ENCODE measurements at regions not wholly inside any gene's neighbourhood (a gene's known extent, or its start where the extent isn't known, plus 50 kb on each side); places are given as distances from the start of the nearest gene placed in this dataset.

DNA sequence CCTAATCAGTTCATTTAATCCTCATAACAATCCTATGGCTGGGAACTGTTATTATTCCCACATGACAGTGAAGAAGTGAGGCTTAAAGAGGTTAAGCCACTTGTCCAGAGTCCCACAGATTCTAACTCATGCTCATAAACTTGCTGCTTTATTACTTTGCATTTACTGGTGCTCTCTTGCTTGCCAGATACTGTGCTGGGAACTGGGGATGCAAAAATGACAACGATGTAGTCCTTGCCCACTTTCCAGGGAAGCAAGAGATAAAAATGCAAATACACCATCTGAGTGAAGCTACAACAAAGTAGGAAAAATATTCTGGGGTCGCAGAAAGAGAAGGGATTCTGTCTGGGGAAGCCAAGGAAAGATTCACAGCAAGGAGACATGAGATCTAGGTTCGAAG lies 335.0 kb downstream of the VPS13C start:
- TF ChIP-seq CTCF (IDR thresholded peaks at IDR 0.05; ENCODE audit: insufficient read depth, low read depth, low read length, missing control alignments): no peak
- H3K4me3 ChIP-seq (ENCODE audit: low read length): no peak overlapping the region
- DNase-seq (ENCODE audit: low read depth): no peak

GRCh38 chr15:61724251-61724939 lies 335.9 kb downstream of the VPS13C start:
- H3K4me3 ChIP-seq (ENCODE audit: low read length): no peak overlapping the region
- TF ChIP-seq CTCF (IDR thresholded peaks at IDR 0.05; ENCODE audit: insufficient read depth, low read depth, low read length, missing control alignments): no peak
- no peak for DNase-seq (ENCODE audit: low read depth)

- TF ChIP-seq CTCF (IDR thresholded peaks at IDR 0.05; ENCODE audit: insufficient read depth, low read depth, low read length, missing control alignments): no peak
- H3K4me3 ChIP-seq (ENCODE audit: low read length): no peak overlapping the region
- DNase-seq (ENCODE audit: low read depth): no peak
Observed at GRCh38 chr15:61721418-61721817, 338.8 kb downstream of the VPS13C start.

DNA sequence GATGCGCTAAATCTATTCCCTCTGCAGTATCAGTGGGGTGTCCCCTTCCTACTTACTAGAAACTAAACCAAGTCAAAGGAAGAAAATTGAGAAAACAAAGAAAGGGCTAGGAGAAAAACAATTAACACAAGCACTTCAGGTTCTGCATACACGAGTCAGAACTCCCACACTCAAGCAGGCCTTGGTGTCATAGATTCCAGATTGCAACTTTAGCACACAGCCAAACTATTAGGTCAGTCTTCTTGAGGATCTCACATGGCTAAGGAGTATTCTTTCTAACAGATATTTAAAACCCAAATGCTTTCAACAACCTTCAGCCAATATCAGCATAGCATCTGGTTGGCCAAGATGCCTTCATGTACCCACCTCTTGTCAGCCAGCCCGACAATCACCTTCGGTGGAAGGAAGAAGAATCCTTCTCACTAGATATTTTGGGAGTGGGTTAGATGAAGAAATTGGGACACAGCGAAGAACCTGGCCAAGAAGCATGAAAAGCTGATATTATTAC lies 340.0 kb downstream of the VPS13C start:
- H3K4me3 ChIP-seq (ENCODE audit: low read length): no peak overlapping the region
- DNase-seq (ENCODE audit: low read depth): no peak
- no peak for TF ChIP-seq CTCF (IDR thresholded peaks at IDR 0.05; ENCODE audit: insufficient read depth, low read depth, low read length, missing control alignments)

DNA sequence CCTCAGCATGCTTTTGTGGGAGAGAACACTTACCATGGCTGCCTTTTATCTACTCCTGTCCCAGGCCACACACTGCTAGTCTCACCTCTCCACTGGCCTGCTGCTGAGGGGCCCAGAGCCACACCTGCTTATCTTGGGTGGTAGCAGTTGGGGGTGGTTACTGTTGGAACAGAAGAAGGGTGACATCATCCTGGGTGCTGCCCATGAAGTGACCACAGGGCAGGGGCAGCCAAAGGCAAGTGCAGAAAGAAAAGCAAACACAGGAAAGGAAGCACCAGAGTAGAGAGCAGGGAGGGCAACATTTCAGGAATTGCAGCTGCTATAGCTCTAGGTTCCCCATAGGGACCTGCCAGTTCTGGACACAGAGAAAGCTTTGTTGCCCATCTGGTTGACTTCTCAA lies 345.2 kb downstream of the VPS13C start:
- DNase-seq (ENCODE audit: low read depth): no peak
- TF ChIP-seq CTCF (IDR thresholded peaks at IDR 0.05; ENCODE audit: insufficient read depth, low read depth, low read length, missing control alignments): no peak

GRCh38 chr15:61712129-61712759 lies 348.0 kb downstream of the VPS13C start:
- H3K4me3 ChIP-seq (ENCODE audit: low read length): no peak overlapping the region
- no peak for DNase-seq (ENCODE audit: low read depth)
- TF ChIP-seq CTCF (IDR thresholded peaks at IDR 0.05; ENCODE audit: insufficient read depth, low read depth, low read length, missing control alignments): no peak

More for the DNA sequence above, 345.2 kb downstream of the VPS13C start:
- no peak overlapping the region for H3K4me3 ChIP-seq (ENCODE audit: low read length)

All from epithelial cell of esophagus (primary cell).